Trophoblast cell (in vitro differentiated cells and primary cell): ENCODE measurements at regions not wholly inside any gene's neighbourhood (a gene's known extent, or its start where the extent isn't known, plus 50 kb on each side); places are given as distances from the start of the nearest gene placed in this dataset.

ENCODE experiments used
- DNase-seq, 2 donors: peaks; one replicate each; pipeline ENCODE4 v3.0.0-alpha.2; 2016
- H2AFZ ChIP-seq: 2 replicates; pipeline ENCODE4 v1.6.1; 2013; ENCODE audit warnings: low read length, moderate library complexity, mild to moderate bottlenecking; ENCODE audit not compliant: insufficient read depth, poor library complexity
- H2AK5ac ChIP-seq: 2 replicates; pipeline ENCODE4 v1.6.1; 2013; ENCODE audit warnings: mild to moderate bottlenecking, low read length
- H2BK120ac ChIP-seq: 2 replicates; pipeline ENCODE4 v1.6.1; 2013; ENCODE audit warnings: low read length, mild to moderate bottlenecking, moderate library complexity; ENCODE audit not compliant: insufficient read depth, poor library complexity
- H2BK12ac ChIP-seq: 2 replicates; pipeline ENCODE4 v1.6.1; 2013; ENCODE audit warnings: mild to moderate bottlenecking, low read length, moderate library complexity
- H2BK5ac ChIP-seq: 2 replicates; pipeline ENCODE4 v1.6.1; 2013; ENCODE audit warnings: low read length, low read depth, moderate library complexity, mild to moderate bottlenecking; ENCODE audit not compliant: poor library complexity
- H3K14ac ChIP-seq: 2 replicates; pipeline ENCODE4 v1.6.1; 2013; ENCODE audit warnings: mild to moderate bottlenecking, low read length
- H3K18ac ChIP-seq: 2 replicates; pipeline ENCODE4 v1.6.1; 2013; ENCODE audit warnings: mild to moderate bottlenecking, low read length
- H3K23ac ChIP-seq: 2 replicates; pipeline ENCODE4 v1.6.1; 2013; ENCODE audit warnings: low read length
- H3K27ac ChIP-seq: 2 replicates; pipeline ENCODE4 v1.5.1; 2013; ENCODE audit warnings: low read depth, mild to moderate bottlenecking, inconsistent platforms, low read length, moderate library complexity
- H3K27me3 ChIP-seq: 2 replicates; pipeline ENCODE4 v1.6.1; 2013; ENCODE audit warnings: inconsistent platforms, mild to moderate bottlenecking, low read length, moderate library complexity; ENCODE audit not compliant: insufficient read depth
- H3K36me3 ChIP-seq, 2 experiments: 1 replicate in 1 of 2; 2 replicates in 1 of 2; pipeline ENCODE4 v1.6.1; 2013; ENCODE audit warnings: low read length in 2 of 2, mild to moderate bottlenecking in 2 of 2, moderate library complexity in 1 of 2; ENCODE audit not compliant: insufficient read depth in 2 of 2, control insufficient read depth in 1 of 2
- H3K4ac ChIP-seq: 2 replicates; pipeline ENCODE4 v1.6.1; 2013; ENCODE audit warnings: low read depth, mild to moderate bottlenecking, low read length, moderate library complexity
- H3K4me1 ChIP-seq, 2 experiments: 1 replicate in 1 of 2; 2 replicates in 1 of 2; pipeline ENCODE4 v1.6.1; 2013; ENCODE audit warnings: low read length in 2 of 2, mild to moderate bottlenecking in 2 of 2, moderate library complexity in 1 of 2; ENCODE audit not compliant: insufficient read depth in 2 of 2, control insufficient read depth in 1 of 2
- H3K4me2 ChIP-seq: 2 replicates; pipeline ENCODE4 v1.6.1; 2013; ENCODE audit warnings: inconsistent platforms, mild to moderate bottlenecking, low read length, moderate library complexity
- H3K4me3 ChIP-seq: 2 replicates; pipeline ENCODE4 v1.5.1; 2013; ENCODE audit warnings: mild to moderate bottlenecking, low read depth, low read length, inconsistent platforms
- H3K79me1 ChIP-seq: one replicate; pipeline ENCODE4 v1.6.1; 2013; ENCODE audit warnings: low read length
- H3K79me2 ChIP-seq: 2 replicates; pipeline ENCODE4 v1.6.1; 2013; ENCODE audit warnings: low read length, mild to moderate bottlenecking; ENCODE audit not compliant: control insufficient read depth, insufficient read depth, poor library complexity
- H3K9ac ChIP-seq: 2 replicates; pipeline ENCODE4 v1.6.1; 2013; ENCODE audit warnings: mild to moderate bottlenecking, low read length
- H3K9me3 ChIP-seq: 2 replicates; pipeline ENCODE4 v1.6.1; 2013; ENCODE audit warnings: low read depth, mild to moderate bottlenecking, control low read depth, inconsistent platforms, low read length; ENCODE audit not compliant: insufficient read depth
- H4K12ac ChIP-seq: 2 replicates; pipeline ENCODE4 v1.6.1; 2013; ENCODE audit warnings: low read depth, mild to moderate bottlenecking, low read length, moderate library complexity
- H4K8ac ChIP-seq: 2 replicates; pipeline ENCODE4 v1.6.1; 2013; ENCODE audit warnings: low read depth, mild to moderate bottlenecking, low read length, moderate library complexity
- H4K91ac ChIP-seq: one replicate; pipeline ENCODE4 v1.6.1; 2013; ENCODE audit warnings: low read depth, mild to moderate bottlenecking, low read length, moderate library complexity
- WGBS: extraction: QIAGEN DNeasy Blood & Tissue Kit; methylation state at CpG from one replicate; pipeline ENCODE4 v1.1.7; 2013; ENCODE audit warnings: missing lambda C conversion rate; ENCODE audit not compliant: insufficient read length, insufficient coverage; ENCODE audit errors: extremely low coverage; 5-methylcytosine and 5-hydroxymethylcytosine counted together

- H3K27me3 ChIP-seq: no peaks in the 10 kb centered on the region
- H4K91ac ChIP-seq: no peak overlapping the region
- H2BK120ac ChIP-seq: no peak overlapping the region
- H4K12ac ChIP-seq: no peak overlapping the region
- no peaks in the 10 kb centered on the region for H3K4me1 ChIP-seq
- no peak overlapping the region for H2AK5ac ChIP-seq
- no peaks in the 10 kb centered on the region for H3K79me1 ChIP-seq
- no peak overlapping the region for H3K23ac ChIP-seq
- H4K8ac ChIP-seq: no peak overlapping the region
- no peaks in the 10 kb centered on the region for H3K36me3 ChIP-seq
- H3K4ac ChIP-seq: no peak overlapping the region
- no peak overlapping the region for H2BK5ac ChIP-seq
- no peak overlapping the region for H2AFZ ChIP-seq
- H3K79me2 ChIP-seq: no peaks in the 10 kb centered on the region
- no peak overlapping the region for H3K4me3 ChIP-seq
- no peak overlapping the region for H3K18ac ChIP-seq
- no CpG with 5 or more reads among the region's 25 CpGs for WGBS
- DNase-seq: no peak
- H3K4me2 ChIP-seq: no peak overlapping the region
- H3K9me3 ChIP-seq: peaks cover 4% of the 10 kb centered on the region
- H2BK12ac ChIP-seq: no peak overlapping the region
- H3K14ac ChIP-seq: no peak overlapping the region
- no peak overlapping the region for H3K9ac ChIP-seq
- H3K27ac ChIP-seq: no peak overlapping the region
Measured at GRCh38 chr10:131847241-131847783, 53.5 kb upstream of the PPP2R2D start.

GRCh38 chr10:131848296-131848695, 52.5 kb upstream of the PPP2R2D start:
- peaks cover 4% of the 10 kb centered on the region for H3K9me3 ChIP-seq
- H2BK5ac ChIP-seq: no peak overlapping the region
- no peak overlapping the region for H3K18ac ChIP-seq
- H3K79me1 ChIP-seq: no peaks in the 10 kb centered on the region
- H3K9ac ChIP-seq: no peak overlapping the region
- H3K4me3 ChIP-seq: no peak overlapping the region
- no peak overlapping the region for H4K91ac ChIP-seq
- no peak overlapping the region for H4K12ac ChIP-seq
- H3K36me3 ChIP-seq: no peaks in the 10 kb centered on the region
- no peak overlapping the region for H2BK12ac ChIP-seq
- H3K4me2 ChIP-seq: no peak overlapping the region
- no peak overlapping the region for H3K23ac ChIP-seq
- no peak overlapping the region for H2BK120ac ChIP-seq
- no peak overlapping the region for H3K27ac ChIP-seq
- no peak overlapping the region for H3K4ac ChIP-seq
- DNase-seq: no peak
- no peak overlapping the region for H2AK5ac ChIP-seq
- no peak overlapping the region for H4K8ac ChIP-seq
- H3K4me1 ChIP-seq: no peaks in the 10 kb centered on the region
- no peaks in the 10 kb centered on the region for H3K79me2 ChIP-seq
- H2AFZ ChIP-seq: no peak overlapping the region
- no peaks in the 10 kb centered on the region for H3K27me3 ChIP-seq
- WGBS: no CpG with 5 or more reads among the region's 11 CpGs
- no peak overlapping the region for H3K14ac ChIP-seq

GRCh38 chr10:131848741-131849590, 51.8 kb upstream of the PPP2R2D start:
- Histone ChIP-seq H3K9me3 (peaks cover 4% of the 10 kb centered on the region), H3K9ac (no peak overlapping the region), H3K4ac (no peak overlapping the region), H3K23ac (no peak overlapping the region), H3K4me2 (no peak overlapping the region), H2BK5ac (no peak overlapping the region), H4K12ac (no peak overlapping the region), H3K18ac (no peak overlapping the region), H3K79me1 (no peaks in the 10 kb centered on the region), H3K79me2 (no peaks in the 10 kb centered on the region), H3K14ac (no peak overlapping the region), H3K27ac (no peak overlapping the region), H3K4me1 (no peaks in the 10 kb centered on the region), H2AFZ (no peak overlapping the region), H4K8ac (no peak overlapping the region), H3K27me3 (no peaks in the 10 kb centered on the region), H2AK5ac (no peak overlapping the region), H2BK12ac (no peak overlapping the region), H2BK120ac (no peak overlapping the region), H3K4me3 (no peak overlapping the region), H4K91ac (no peak overlapping the region), H3K36me3 (no peaks in the 10 kb centered on the region)
- no CpG with 5 or more reads among the region's 39 CpGs for WGBS
- DNase-seq: no peak

- WGBS: no CpG with 5 or more reads among the region's 29 CpGs
- Histone ChIP-seq H3K36me3 (no peaks in the 10 kb centered on the region), H3K4me1 (no peaks in the 10 kb centered on the region), H3K23ac (no peak overlapping the region), H3K18ac (no peak overlapping the region), H3K4me2 (no peak overlapping the region), H3K79me2 (no peaks in the 10 kb centered on the region), H2BK12ac (no peak overlapping the region), H3K27me3 (no peaks in the 10 kb centered on the region), H3K9me3 (peaks cover 4% of the 10 kb centered on the region), H3K4me3 (no peak overlapping the region), H2AFZ (no peak overlapping the region), H2AK5ac (no peak overlapping the region), H3K27ac (no peak overlapping the region), H4K8ac (no peak overlapping the region), H3K4ac (no peak overlapping the region), H3K14ac (no peak overlapping the region), H3K9ac (no peak overlapping the region), H4K12ac (no peak overlapping the region), H4K91ac (no peak overlapping the region), H3K79me1 (no peaks in the 10 kb centered on the region), H2BK120ac (no peak overlapping the region), H2BK5ac (no peak overlapping the region)
- DNase-seq: no peak
Measured at GRCh38 chr10:131849591-131850382, 51.0 kb upstream of the PPP2R2D start.
